GM12864 (cell line): ENCODE measurements at regions not wholly inside any gene's neighbourhood (a gene's known extent, or its start where the extent isn't known, plus 50 kb on each side); places are given as distances from the start of the nearest gene placed in this dataset.

Source experiments
- DNase-seq: peaks from one replicate; pipeline ENCODE4 v3.0.0-alpha.2; 2011; ENCODE audit warnings: low read depth
- H3K4me3 ChIP-seq: 2 replicates; pipeline ENCODE4 v1.5.1; 2011; ENCODE audit warnings: mild to moderate bottlenecking, low read depth, low read length, control low read depth
- TF ChIP-seq, protein P1 (sequence below): IDR thresholded peaks from 2 replicates; pipeline ENCODE4 v1.5.1; 2011; ENCODE audit warnings: low read depth, mild to moderate bottlenecking, moderate library complexity, low read length, control low read depth, inconsistent platforms; ENCODE audit errors: missing control alignments

DNA sequence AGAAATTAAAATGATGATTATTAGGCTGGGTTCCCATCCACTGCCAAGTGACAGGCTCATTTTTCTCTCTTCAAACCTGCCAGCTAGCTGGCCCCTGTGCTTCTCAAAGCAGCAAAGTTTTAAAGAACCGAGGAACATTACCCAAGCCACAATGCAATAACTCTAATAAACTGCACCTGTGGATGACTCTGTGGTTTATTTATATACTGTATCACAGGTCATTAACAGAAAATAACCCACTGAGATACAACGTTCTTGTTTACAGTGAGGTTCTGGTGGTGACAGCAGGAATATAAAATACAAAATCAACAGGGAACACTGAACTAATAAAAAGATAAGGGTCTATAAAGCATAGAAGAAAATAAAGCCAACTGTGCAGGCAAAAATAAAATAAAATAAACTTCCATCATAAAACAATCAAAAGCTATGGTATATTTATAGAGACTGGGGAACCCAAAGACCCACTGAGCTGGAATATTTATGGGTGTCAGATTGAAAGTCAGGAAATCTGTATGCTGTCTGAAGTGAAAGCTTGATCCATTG is 472.9 kb downstream of the NOVA1 start:
- TF ChIP-seq, protein P1, sequence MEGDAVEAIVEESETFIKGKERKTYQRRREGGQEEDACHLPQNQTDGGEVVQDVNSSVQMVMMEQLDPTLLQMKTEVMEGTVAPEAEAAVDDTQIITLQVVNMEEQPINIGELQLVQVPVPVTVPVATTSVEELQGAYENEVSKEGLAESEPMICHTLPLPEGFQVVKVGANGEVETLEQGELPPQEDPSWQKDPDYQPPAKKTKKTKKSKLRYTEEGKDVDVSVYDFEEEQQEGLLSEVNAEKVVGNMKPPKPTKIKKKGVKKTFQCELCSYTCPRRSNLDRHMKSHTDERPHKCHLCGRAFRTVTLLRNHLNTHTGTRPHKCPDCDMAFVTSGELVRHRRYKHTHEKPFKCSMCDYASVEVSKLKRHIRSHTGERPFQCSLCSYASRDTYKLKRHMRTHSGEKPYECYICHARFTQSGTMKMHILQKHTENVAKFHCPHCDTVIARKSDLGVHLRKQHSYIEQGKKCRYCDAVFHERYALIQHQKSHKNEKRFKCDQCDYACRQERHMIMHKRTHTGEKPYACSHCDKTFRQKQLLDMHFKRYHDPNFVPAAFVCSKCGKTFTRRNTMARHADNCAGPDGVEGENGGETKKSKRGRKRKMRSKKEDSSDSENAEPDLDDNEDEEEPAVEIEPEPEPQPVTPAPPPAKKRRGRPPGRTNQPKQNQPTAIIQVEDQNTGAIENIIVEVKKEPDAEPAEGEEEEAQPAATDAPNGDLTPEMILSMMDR, result no peak
- H3K4me3 ChIP-seq, result no peak overlapping the region
- DNase-seq, result no peak

DNA sequence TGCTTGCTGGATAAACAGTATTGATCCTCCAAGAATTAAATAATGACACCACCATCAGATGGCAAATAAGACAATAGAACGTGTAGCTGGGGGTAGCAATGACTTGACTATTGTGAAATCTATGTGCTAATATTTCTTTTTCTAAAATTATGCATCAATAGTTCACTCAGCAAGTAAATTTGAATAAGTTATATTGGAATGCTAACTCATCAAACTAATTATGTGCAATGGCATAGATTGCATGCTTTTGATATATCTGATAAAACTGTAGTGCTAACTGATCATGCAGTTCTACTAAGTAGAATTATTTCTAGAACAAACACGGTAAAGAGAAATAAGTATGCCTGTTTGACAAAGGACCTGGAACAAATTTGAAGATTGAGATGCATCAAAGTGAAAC is 474.4 kb downstream of the NOVA1 start:
- H3K4me3 ChIP-seq, result no peak overlapping the region
- TF ChIP-seq, protein P1, result no peak
- DNase-seq, result no peak

DNA sequence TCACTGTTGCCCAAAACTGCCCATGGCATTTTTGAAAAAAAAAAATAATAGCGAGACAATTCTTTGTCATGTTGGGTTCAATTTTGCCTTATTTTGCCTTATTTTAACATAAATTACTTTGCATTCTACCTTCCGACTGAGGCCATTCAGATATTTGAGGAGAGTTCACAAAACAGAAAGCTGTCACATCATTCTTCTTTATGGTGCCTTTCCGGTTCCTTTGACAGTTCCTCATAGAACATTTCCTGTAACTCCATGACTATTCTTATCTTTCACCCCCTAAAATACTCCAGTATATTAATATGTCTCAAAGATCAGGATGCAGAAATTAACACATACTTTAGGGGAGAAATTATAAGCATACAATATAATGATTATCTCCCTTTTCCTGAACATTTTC is 476.7 kb downstream of the NOVA1 start:
- no peak overlapping the region for H3K4me3 ChIP-seq
- TF ChIP-seq, protein P1, result no peak
- DNase-seq, result no peak

DNA sequence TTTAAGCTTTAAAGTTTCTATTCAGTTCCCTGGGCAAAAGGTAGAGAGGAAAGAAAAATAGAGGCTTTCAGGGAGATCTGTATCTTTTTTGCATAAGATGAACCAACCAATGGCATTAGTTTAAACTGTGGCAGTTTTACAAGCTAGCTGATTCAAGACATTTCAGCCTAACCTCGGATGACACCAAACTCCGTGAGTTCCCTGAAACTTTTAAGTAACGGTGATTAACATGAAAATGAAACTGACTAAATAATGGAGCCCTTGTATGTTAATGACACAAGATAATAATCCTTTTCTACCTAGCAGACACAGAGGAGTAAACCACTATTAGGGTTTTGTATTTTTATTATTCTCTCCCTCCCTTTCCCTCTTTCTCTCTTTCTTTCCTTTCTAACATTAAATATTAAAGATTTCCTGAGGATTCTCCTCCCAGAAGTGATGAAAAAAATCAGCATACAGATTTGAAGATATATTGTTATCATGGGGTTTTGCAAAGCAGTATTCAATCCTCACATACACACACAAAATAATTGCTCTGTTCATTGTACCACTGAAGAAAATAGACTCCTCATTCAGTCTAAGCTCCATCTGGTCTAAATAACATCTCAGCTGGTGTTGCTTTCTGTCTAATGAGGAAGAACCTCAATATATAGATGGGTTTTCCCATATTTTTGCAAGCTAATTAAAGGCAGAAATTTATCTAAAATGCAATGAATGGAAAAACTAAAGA is 483.8 kb downstream of the NOVA1 start:
- DNase-seq, result no peak
- H3K4me3 ChIP-seq, result no peak overlapping the region
- TF ChIP-seq, protein P1, result no peak

DNA sequence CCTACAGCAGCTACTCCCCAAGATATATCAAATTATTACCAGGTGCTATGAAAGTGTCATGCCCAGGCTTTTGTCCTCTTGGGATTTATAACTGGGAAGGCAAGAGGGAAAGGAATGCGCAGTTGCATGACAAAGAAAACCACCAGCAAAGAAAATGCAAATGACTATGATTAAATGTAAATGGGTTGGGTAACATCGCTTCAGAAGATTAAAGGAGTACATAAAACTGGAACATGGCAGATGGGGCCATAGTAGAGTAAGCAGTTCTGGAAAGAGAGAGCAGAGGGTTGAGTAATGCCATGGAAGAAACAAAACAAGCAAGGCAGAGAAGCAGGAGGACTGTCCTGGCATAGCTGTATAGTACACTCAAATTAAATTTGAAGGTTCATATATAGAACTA is 493.1 kb downstream of the NOVA1 start:
- no peak overlapping the region for H3K4me3 ChIP-seq
- TF ChIP-seq, protein P1, result no peak
- no peak for DNase-seq

DNA sequence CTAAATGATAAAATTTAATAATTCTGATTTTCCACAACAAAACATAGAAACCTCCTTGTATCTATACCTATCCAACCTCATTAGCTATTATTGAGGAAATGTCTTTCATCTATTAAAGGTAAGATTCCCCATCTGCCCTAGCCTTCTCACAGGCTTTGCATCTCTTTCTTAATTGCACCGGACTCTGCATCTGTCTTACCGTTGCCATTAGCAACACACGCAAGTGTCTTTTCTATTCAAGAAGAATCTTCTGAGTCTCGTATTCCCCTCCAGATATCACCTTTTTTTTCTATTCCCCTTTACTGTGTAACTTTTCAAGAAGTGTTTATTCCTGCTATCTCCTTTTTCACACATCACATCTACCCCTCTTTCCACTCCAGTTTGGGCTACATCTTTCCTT is 500.0 kb downstream of the NOVA1 start:
- H3K4me3 ChIP-seq, result no peak overlapping the region
- no peak for DNase-seq
- TF ChIP-seq, protein P1, result no peak

DNA sequence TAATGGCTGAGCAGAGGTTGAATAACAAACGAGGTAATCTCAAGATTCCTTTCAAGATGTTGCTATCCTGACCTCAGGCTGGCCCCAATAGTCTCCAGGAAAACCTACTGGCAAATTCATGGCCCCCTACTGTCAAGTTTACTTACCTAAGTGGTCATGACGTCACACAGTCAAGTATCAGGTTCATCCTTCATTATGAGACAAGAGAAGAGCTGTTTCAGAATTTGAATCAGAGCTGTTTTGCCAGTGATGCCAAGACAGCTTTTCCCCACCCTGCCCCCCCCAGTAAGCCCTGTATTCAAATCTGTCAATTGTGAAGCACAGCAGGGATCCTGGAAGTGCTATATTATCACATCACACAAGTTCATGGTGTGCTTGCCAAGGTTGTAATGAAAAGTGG is 509.6 kb downstream of the NOVA1 start:
- TF ChIP-seq, protein P1, result no peak
- H3K4me3 ChIP-seq, result no peak overlapping the region
- no peak for DNase-seq
